ENCODE measurements at regions not wholly inside any gene's neighbourhood (a gene's known extent, or its start where the extent isn't known, plus 50 kb on each side); places are given as distances from the start of the nearest gene placed in this dataset.
"Not testable (repeated sequence)": the region's sequence is repeated elsewhere in the genome, so short reads cannot be mapped to it uniquely, and the experiment has no call there.

GRCh38 chr6:141443668-141444289 lies 688.9 kb upstream of the GJE1 start:
- DNase-seq = no peak

- DNase-seq = no peak
These were observed 689.7 kb upstream of the GJE1 start for GRCh38 chr6:141443032-141443431.

- DNase-seq = no peak
These were observed 693.2 kb upstream of the GJE1 start for GRCh38 chr6:141439513-141439912.

GRCh38 chr6:141437685-141438084 lies 695.0 kb upstream of the GJE1 start:
- DNase-seq = no peak

GRCh38 chr6:141437011-141437410 lies 695.7 kb upstream of the GJE1 start:
- no peak for DNase-seq

GRCh38 chr6:141426400-141426980 lies 706.2 kb upstream of the GJE1 start:
- no peak for DNase-seq

GRCh38 chr6:141421378-141421777 lies 711.3 kb upstream of the GJE1 start:
- DNase-seq = no peak

- DNase-seq = no peak
These were observed 714.6 kb upstream of the GJE1 start for GRCh38 chr6:141418076-141418475.

GRCh38 chr6:141415896-141416295 lies 716.8 kb upstream of the GJE1 start:
- no peak for DNase-seq

- DNase-seq = no peak
These were observed 719.5 kb upstream of the GJE1 start for GRCh38 chr6:141413196-141413595.

GRCh38 chr6:141406761-141407160 lies 726.0 kb upstream of the GJE1 start:
- no peak for DNase-seq

- DNase-seq = no peak
These were observed 728.9 kb upstream of the GJE1 start for GRCh38 chr6:141403827-141404226.

- no peak for DNase-seq
These were observed 729.6 kb upstream of the GJE1 start for GRCh38 chr6:141403103-141403502.

GRCh38 chr6:141402489-141402888 lies 730.2 kb upstream of the GJE1 start:
- DNase-seq = no peak

- no peak for DNase-seq
These were observed 730.9 kb upstream of the GJE1 start for GRCh38 chr6:141401851-141402250.

GRCh38 chr6:141401168-141401567 lies 731.6 kb upstream of the GJE1 start:
- DNase-seq = no peak

- DNase-seq = no peak
These were observed 733.8 kb upstream of the GJE1 start for GRCh38 chr6:141398949-141399348.

- no peak for DNase-seq
These were observed 737.2 kb upstream of the GJE1 start for GRCh38 chr6:141395443-141396008.

GRCh38 chr6:141394565-141395051 lies 738.1 kb upstream of the GJE1 start:
- no peak for DNase-seq

- no peak for DNase-seq
These were observed 738.6 kb upstream of the GJE1 start for GRCh38 chr6:141394125-141394536.

- no peak for DNase-seq
These were observed 739.2 kb upstream of the GJE1 start for GRCh38 chr6:141393405-141394124.

- DNase-seq = not testable (repeated sequence)
These were observed 741.6 kb upstream of the GJE1 start for GRCh38 chr6:141391135-141391534.

- no peak for DNase-seq
These were observed 744.1 kb upstream of the GJE1 start for GRCh38 chr6:141388666-141389065.

- DNase-seq = no peak
These were observed 762.3 kb upstream of the GJE1 start for GRCh38 chr6:141370438-141370837.

Data from femur (tissue), 1 donor.